Activated CD4-positive, alpha-beta T cell treated with anti-CD3 and anti-CD28 coated beads, Interleukin-2, amount 10 ng/mL, durations not matched to agents 7 days and 5 days (primary cell): ENCODE measurements at regions not wholly inside any gene's neighbourhood (a gene's known extent, or its start where the extent isn't known, plus 50 kb on each side); places are given as distances from the start of the nearest gene placed in this dataset.
"Not testable (repeated sequence)": the region's sequence is repeated elsewhere in the genome, so short reads cannot be mapped to it uniquely, and the experiment has no call there.

Source experiments
- CTCF ChIA-PET: fragments of 350-600 bp; sonication (Branson Sonifier 250); formaldehyde crosslinking; loops from one replicate; lab custom pipeline; 2021; ENCODE audit warnings: antibody characterized with exemption; lab: Charles Lee
- POLR2A ChIA-PET: fragments of 350-600 bp; sonication (Branson Sonifier 250); formaldehyde crosslinking; loops from one replicate; lab custom pipeline; 2021; ENCODE audit warnings: antibody characterized with exemption; lab: Charles Lee
- DNase-seq: peaks from one replicate; pipeline ENCODE4 v3.0.0-alpha.2; 2020
- H3K27ac Mint-ChIP-seq: one replicate; pipeline ENCODE4 v1.8.0; 2021; ENCODE audit warnings: mild to moderate bottlenecking, moderate library complexity, mixed read lengths
- H3K27me3 Mint-ChIP-seq: one replicate; pipeline ENCODE4 v1.8.0; 2021; ENCODE audit warnings: mixed read lengths
- H3K36me3 Mint-ChIP-seq: one replicate; pipeline ENCODE4 v1.8.0; 2021; ENCODE audit warnings: low read depth, mixed read lengths
- H3K4me1 Mint-ChIP-seq: one replicate; pipeline ENCODE4 v1.8.0; 2021; ENCODE audit warnings: mixed read lengths
- H3K4me3 Mint-ChIP-seq: one replicate; pipeline ENCODE4 v1.8.0; 2021; ENCODE audit warnings: mild to moderate bottlenecking, moderate library complexity, mixed read lengths
- H3K9me3 Mint-ChIP-seq: one replicate; pipeline ENCODE4 v1.8.0; 2021; ENCODE audit warnings: mixed read lengths

- H3K27me3 Mint-ChIP-seq, result peaks cover 17% of the 10 kb centered on the region
- H3K9me3 Mint-ChIP-seq, H3K4me1 Mint-ChIP-seq, POLR2A ChIA-PET, H3K27ac Mint-ChIP-seq, H3K4me3 Mint-ChIP-seq, CTCF ChIA-PET, H3K36me3 Mint-ChIP-seq, DNase-seq: not testable (repeated sequence)
Measured at GRCh38 chr9:85792057-85792456, 50.3 kb upstream of the AGTPBP1 start.

GRCh38 chr9:85802978-85803695 lies 61.4 kb upstream of the AGTPBP1 start:
- CTCF ChIA-PET, H3K4me3 Mint-ChIP-seq, POLR2A ChIA-PET, H3K36me3 Mint-ChIP-seq, H3K27ac Mint-ChIP-seq, H3K9me3 Mint-ChIP-seq, H3K27me3 Mint-ChIP-seq: not testable (repeated sequence)
- H3K4me1 Mint-ChIP-seq, result peaks cover 16% of the 10 kb centered on the region
- DNase-seq, result peak; percentile 61

DNA sequence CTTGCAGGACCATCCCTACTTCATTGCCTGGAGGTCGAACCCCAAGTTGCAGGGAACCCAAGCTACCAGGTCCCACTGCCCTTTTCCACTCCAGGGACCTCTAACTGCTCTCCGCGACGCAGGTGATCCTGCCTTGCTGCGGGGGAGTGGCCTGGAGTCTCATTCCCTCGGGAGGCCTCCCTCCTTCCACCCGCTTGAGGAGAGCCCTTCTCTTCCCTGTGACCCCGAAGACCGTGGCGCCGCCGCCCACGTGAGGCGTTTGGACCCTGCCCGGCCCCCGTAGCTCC lies 63.0 kb upstream of the AGTPBP1 start:
- H3K4me3 Mint-ChIP-seq, result peak overlapping the region; percentile 72
- H3K36me3 Mint-ChIP-seq, result peaks cover 19% of the 10 kb centered on the region
- DNase-seq, H3K27me3 Mint-ChIP-seq, CTCF ChIA-PET, H3K9me3 Mint-ChIP-seq, POLR2A ChIA-PET: not testable (repeated sequence)
- H3K4me1 Mint-ChIP-seq, result peaks cover 20% of the 10 kb centered on the region
- peak overlapping the region; percentile 38 for H3K27ac Mint-ChIP-seq

GRCh38 chr9:85805134-85806005 lies 63.6 kb upstream of the AGTPBP1 start:
- H3K27me3 Mint-ChIP-seq, H3K9me3 Mint-ChIP-seq, POLR2A ChIA-PET: not testable (repeated sequence)
- H3K36me3 Mint-ChIP-seq, result peaks cover 19% of the 10 kb centered on the region
- H3K4me1 Mint-ChIP-seq, result peaks cover 20% of the 10 kb centered on the region
- H3K4me3 Mint-ChIP-seq, result peak overlapping the region; percentile 83
- DNase-seq, result peak; percentile 65
- CTCF ChIA-PET, result interaction anchor here (0.6 kb wide), 1 partner anchor 66 kb away, joined by 3 read pairs; no protein-coding TSS in a partner anchor
- peak overlapping the region; percentile 82 for H3K27ac Mint-ChIP-seq

DNA sequence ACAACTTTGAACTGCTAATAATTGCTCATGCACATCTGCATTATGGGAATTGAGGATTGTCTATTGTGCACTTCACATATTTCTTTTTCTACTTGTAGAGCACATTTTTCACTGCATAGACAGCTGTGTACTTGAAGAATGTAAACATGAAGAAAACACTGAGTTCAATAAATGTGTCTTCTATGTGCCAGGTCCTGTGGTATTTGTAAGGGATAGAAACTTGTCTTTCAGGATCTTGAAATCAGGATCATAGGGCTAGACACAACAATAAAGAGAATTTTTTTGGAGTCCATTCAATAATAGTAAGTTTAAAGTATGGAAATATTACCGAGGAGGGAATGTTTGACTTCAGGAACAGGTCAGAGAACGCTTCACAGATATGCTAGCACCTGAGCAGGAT lies 66.6 kb upstream of the AGTPBP1 start:
- DNase-seq, H3K9me3 Mint-ChIP-seq, H3K4me3 Mint-ChIP-seq, H3K27ac Mint-ChIP-seq, POLR2A ChIA-PET, H3K27me3 Mint-ChIP-seq: not testable (repeated sequence)
- Mint-ChIP-seq H3K36me3 (peaks cover 22% of the 10 kb centered on the region), H3K4me1 (peaks cover 20% of the 10 kb centered on the region)
- CTCF ChIA-PET, result interaction anchor here (1.5 kb wide), 1 partner anchor 236 kb away, joined by 3 read pairs; no protein-coding TSS in a partner anchor

GRCh38 chr9:85813388-85813787 lies 71.6 kb upstream of the AGTPBP1 start:
- H3K4me3 Mint-ChIP-seq, POLR2A ChIA-PET, H3K27me3 Mint-ChIP-seq, CTCF ChIA-PET, H3K4me1 Mint-ChIP-seq, H3K27ac Mint-ChIP-seq, H3K9me3 Mint-ChIP-seq, DNase-seq: not testable (repeated sequence)
- peaks cover 13% of the 10 kb centered on the region for H3K36me3 Mint-ChIP-seq

DNA sequence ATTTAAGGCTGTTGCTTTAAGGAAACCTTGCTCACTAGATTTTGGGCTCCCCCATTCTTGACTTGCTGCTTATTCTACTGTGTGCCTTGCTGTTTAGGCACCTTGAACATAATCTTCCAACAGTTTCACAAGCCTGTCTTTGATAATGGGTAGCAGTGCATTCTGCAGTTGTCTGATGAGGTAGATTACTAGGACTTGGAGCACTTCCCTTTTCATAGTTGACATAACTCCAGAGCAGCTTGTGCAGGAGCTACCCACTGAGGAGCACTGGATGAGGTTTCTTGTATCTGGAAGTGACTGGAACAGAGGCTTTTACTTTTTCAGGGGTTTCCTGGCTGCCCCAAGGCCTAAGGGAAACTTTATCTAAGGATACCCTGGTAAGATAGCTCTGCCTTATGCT lies 73.0 kb upstream of the AGTPBP1 start:
- DNase-seq, H3K27ac Mint-ChIP-seq, H3K9me3 Mint-ChIP-seq, H3K36me3 Mint-ChIP-seq, H3K4me3 Mint-ChIP-seq, CTCF ChIA-PET, H3K4me1 Mint-ChIP-seq, H3K27me3 Mint-ChIP-seq, POLR2A ChIA-PET: not testable (repeated sequence)

GRCh38 chr9:85818971-85819370 lies 77.2 kb upstream of the AGTPBP1 start:
- H3K9me3 Mint-ChIP-seq, H3K4me3 Mint-ChIP-seq, POLR2A ChIA-PET: not testable (repeated sequence)

DNA sequence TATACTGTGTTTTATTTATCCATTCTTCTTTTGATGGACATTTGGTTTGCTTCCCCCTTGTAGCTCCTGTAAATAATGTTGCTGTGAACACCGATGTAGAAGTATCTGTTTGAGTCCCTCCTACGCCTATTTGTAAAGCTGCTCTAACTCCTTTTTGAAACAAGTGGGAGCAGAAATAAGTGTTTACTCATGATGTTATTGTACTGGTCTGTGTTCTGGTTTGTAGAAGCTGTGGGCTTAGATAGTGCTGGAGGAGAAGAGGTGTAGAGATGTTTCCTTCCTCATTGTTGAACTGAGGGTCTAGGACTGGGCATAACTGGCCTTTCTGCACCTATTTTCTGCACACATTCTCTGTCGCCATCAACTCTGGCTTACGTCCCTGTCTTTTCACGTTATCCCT lies 78.8 kb upstream of the AGTPBP1 start:
- DNase-seq, POLR2A ChIA-PET, H3K27me3 Mint-ChIP-seq, H3K4me1 Mint-ChIP-seq, H3K9me3 Mint-ChIP-seq, CTCF ChIA-PET, H3K27ac Mint-ChIP-seq, H3K36me3 Mint-ChIP-seq, H3K4me3 Mint-ChIP-seq: not testable (repeated sequence)

More at GRCh38 chr9:85818971-85819370, 77.2 kb upstream of the AGTPBP1 start:
- peak; percentile 46 for DNase-seq
- H3K4me1 Mint-ChIP-seq, CTCF ChIA-PET, H3K27ac Mint-ChIP-seq, H3K36me3 Mint-ChIP-seq, H3K27me3 Mint-ChIP-seq: not testable (repeated sequence)

- CTCF ChIA-PET, H3K4me1 Mint-ChIP-seq, H3K27me3 Mint-ChIP-seq, H3K9me3 Mint-ChIP-seq, H3K4me3 Mint-ChIP-seq, POLR2A ChIA-PET, H3K36me3 Mint-ChIP-seq, H3K27ac Mint-ChIP-seq, DNase-seq: not testable (repeated sequence)
Measured at GRCh38 chr9:85824949-85825348, 83.2 kb upstream of the AGTPBP1 start.

- H3K4me3 Mint-ChIP-seq, H3K27me3 Mint-ChIP-seq, CTCF ChIA-PET, H3K27ac Mint-ChIP-seq, H3K36me3 Mint-ChIP-seq, H3K4me1 Mint-ChIP-seq, DNase-seq, POLR2A ChIA-PET, H3K9me3 Mint-ChIP-seq: not testable (repeated sequence)
Measured at GRCh38 chr9:85834591-85834990, 92.8 kb upstream of the AGTPBP1 start.

- DNase-seq, H3K4me3 Mint-ChIP-seq, H3K9me3 Mint-ChIP-seq, POLR2A ChIA-PET, H3K4me1 Mint-ChIP-seq, H3K27ac Mint-ChIP-seq, H3K27me3 Mint-ChIP-seq: not testable (repeated sequence)
- CTCF ChIA-PET, result interaction anchor here (0.5 to 1.4 kb wide), 2 partner anchors 13 to 582 kb away, joined by 3 read pairs; no protein-coding TSS in a partner anchor
- H3K36me3 Mint-ChIP-seq, result peaks cover 17% of the 10 kb centered on the region
Measured at GRCh38 chr9:85843949-85844348, 97.0 kb upstream of the NAA35 start.

GRCh38 chr9:85847782-85848181 lies 93.2 kb upstream of the NAA35 start:
- DNase-seq, H3K27ac Mint-ChIP-seq, POLR2A ChIA-PET, CTCF ChIA-PET, H3K4me1 Mint-ChIP-seq, H3K27me3 Mint-ChIP-seq, H3K9me3 Mint-ChIP-seq, H3K4me3 Mint-ChIP-seq: not testable (repeated sequence)
- peaks cover 11% of the 10 kb centered on the region for H3K36me3 Mint-ChIP-seq
